HepG2 (cell line): ENCODE measurements at regions not wholly inside any gene's neighbourhood (a gene's known extent, or its start where the extent isn't known, plus 50 kb on each side); places are given as distances from the start of the nearest gene placed in this dataset.

Experiments
- ATAC-seq: fragments of 200-7000 bp; cut with Tn5 transposase; 3 replicates; pipeline ENCODE4 v1.9.1; 2020; ENCODE audit warnings: mild to moderate bottlenecking, moderate library complexity
- BruUV-seq: library from RNA; stranded (reverse); fragments of 400-500 nt; replicated peaks from 2 replicates; lab custom pipeline; 2021; lab: Mats Ljungman, UMichigan
- CTCF ChIA-PET: fragments of 300-600 bp; formaldehyde crosslinking; extraction: SDS; loops from one replicate; lab custom pipeline; 2021; ENCODE audit warnings: low total read pairs, inconsistent platforms, low intra/inter-chr PET ratio; lab: Yijun Ruan, JAX
- POLR2A ChIA-PET: fragments of 350-600 bp; sonication (Branson Sonifier 250); formaldehyde crosslinking; loops from one replicate; lab custom pipeline; 2020; ENCODE audit warnings: antibody characterized with exemption, inconsistent platforms; lab: Yijun Ruan, JAX
- DNase-seq: peaks from one replicate; pipeline ENCODE4 v3.0.0-alpha.2; 2015; ENCODE audit warnings: low spot score
- FAIRE-seq: peaks from 3 replicates; lab custom pipeline; 2011; peaks lifted over from hg19 to GRCh38; lab: Jason Lieb, UNC
- H2AFZ ChIP-seq: one replicate; pipeline ENCODE4 v1.6.1; 2011; ENCODE audit warnings: low read length, inconsistent platforms
- H3K27ac ChIP-seq: fragments of 300-600 bp; 3 replicates; pipeline ENCODE4 v1.8.0; 2011; ENCODE audit warnings: mixed run types, mild to moderate bottlenecking, mixed read lengths, low read length, inconsistent platforms; ENCODE audit not compliant: insufficient read depth; ENCODE audit errors: extremely low read length
- H3K27me3 ChIP-seq, 2 experiments: fragments of 200-600 bp in 1 of 2; 2 replicates in 1 of 2; 3 replicates in 1 of 2; pipeline versions ENCODE4 v1.6.0 to v1.8.0; 2011; ENCODE audit warnings: low read length in 2 of 2, mild to moderate bottlenecking in 2 of 2, moderate library complexity in 2 of 2, inconsistent platforms in 1 of 2; ENCODE audit not compliant: insufficient read depth in 2 of 2, control insufficient read depth in 1 of 2
- H3K36me3 ChIP-seq, 2 experiments: fragments of 200-600 bp in 1 of 2; replicated peaks in 1 of 2; 2 replicates in 1 of 2; 3 replicates in 1 of 2; pipeline versions ENCODE4 v1.5.1 to v1.8.0; 2011; ENCODE audit warnings: low read length in 2 of 2, inconsistent platforms in 1 of 2; ENCODE audit not compliant: insufficient read depth in 2 of 2, control insufficient read depth in 1 of 2
- H3K4me1 ChIP-seq: 2 replicates; pipeline ENCODE4 v1.5.1; 2012; ENCODE audit warnings: low read length, inconsistent platforms; ENCODE audit not compliant: insufficient read depth
- H3K4me2 ChIP-seq: 2 replicates; pipeline ENCODE4 v1.6.0; 2011; ENCODE audit warnings: low read depth, low read length, inconsistent platforms
- H3K4me3 ChIP-seq, 3 experiments: fragments of 200-600 bp in 1 of 3; sonication (generic), shearing (Covaris generic) in 1 of 3; replicated peaks in 1 of 3; 2 replicates each; pipeline ENCODE4 v1.5.1; 2011 to 2016; ENCODE audit warnings: low read length in 3 of 3, inconsistent platforms in 2 of 3, low read depth in 2 of 3, mild to moderate bottlenecking in 2 of 3, control low read depth in 1 of 3, mixed read lengths in 1 of 3; ENCODE audit not compliant: insufficient read depth in 1 of 3
- H3K79me2 ChIP-seq: one replicate; pipeline ENCODE4 v1.6.1; 2011; ENCODE audit warnings: low read length, inconsistent platforms; ENCODE audit not compliant: insufficient read depth
- H3K9ac ChIP-seq: 2 replicates; pipeline ENCODE4 v1.6.0; 2011; ENCODE audit warnings: mild to moderate bottlenecking, low read depth, low read length, inconsistent platforms; ENCODE audit not compliant: insufficient read depth
- H3K9me3 ChIP-seq: 2 replicates; pipeline ENCODE4 v1.5.1; 2012; ENCODE audit warnings: mild to moderate bottlenecking, low read length
- H4K20me1 ChIP-seq: 2 replicates; pipeline ENCODE4 v1.6.0; 2011; ENCODE audit warnings: inconsistent platforms, mild to moderate bottlenecking, low read length, moderate library complexity; ENCODE audit not compliant: insufficient read depth
- E2F2 ChIP-seq: sonication (generic); formaldehyde crosslinking; IDR thresholded peaks from 2 replicates; pipeline ENCODE4 v1.4.0; 2020; ENCODE audit warnings: missing genetic modification reagents, borderline replicate concordance
- ETV6 ChIP-seq: sonication (generic); formaldehyde crosslinking; conservative IDR thresholded peaks from 2 replicates; pipeline ENCODE4 v1.4.0; 2020; ENCODE audit warnings: missing genetic modification reagents
- FOXA1 ChIP-seq, 2 experiments: fragments of 450-650 bp in 1 of 2; sonication (generic) in 1 of 2; formaldehyde crosslinking in 1 of 2; IDR thresholded peaks; 2 replicates each; pipeline versions ENCODE4 v1.4.0 to v1.6.1; 2016 to 2020; ENCODE audit warnings: missing genetic modification reagents in 1 of 2
- HHEX ChIP-seq: IDR thresholded peaks from 2 replicates; pipeline ENCODE4 v1.6.1; 2016; ENCODE audit warnings: control low read depth
- PHF8 ChIP-seq: sonication (generic); formaldehyde crosslinking; IDR thresholded peaks from 2 replicates; pipeline ENCODE4 v1.5.0; 2020; ENCODE audit warnings: missing genetic modification reagents
- PLSCR1 ChIP-seq: sonication (generic); formaldehyde crosslinking; IDR thresholded peaks from 2 replicates; pipeline ENCODE4 v1.5.0; 2020; ENCODE audit warnings: missing genetic modification reagents, mild to moderate bottlenecking, borderline replicate concordance
- RBFOX2 ChIP-seq: fragments of 200-400 bp; formaldehyde crosslinking; IDR thresholded peaks from 2 replicates; pipeline ENCODE4 v1.6.1; 2017; ENCODE audit warnings: low read depth, mild to moderate bottlenecking, low read length
- SP140L ChIP-seq: sonication (generic); formaldehyde crosslinking; IDR thresholded peaks from 2 replicates; pipeline ENCODE4 v1.4.0; 2020; ENCODE audit warnings: missing genetic modification reagents, borderline replicate concordance
- TBL1XR1 ChIP-seq: fragments of 150-350 bp; IDR thresholded peaks from 2 replicates; pipeline ENCODE4 v1.6.1; 2014; ENCODE audit warnings: borderline replicate concordance, low read length; ENCODE audit not compliant: partially characterized antibody
- ZBTB20 ChIP-seq: sonication (generic); formaldehyde crosslinking; IDR thresholded peaks from 2 replicates; pipeline ENCODE4 v1.8.1; 2023; ENCODE audit warnings: missing genetic modification reagents, low read depth, mild to moderate bottlenecking, borderline replicate concordance
- ZKSCAN1 ChIP-seq: fragments of 150-350 bp; IDR thresholded peaks from 2 replicates; pipeline ENCODE4 v1.6.1; 2014; ENCODE audit warnings: low read length
- ZKSCAN8 ChIP-seq: IDR thresholded peaks from 2 replicates; pipeline ENCODE4 v1.6.1; 2016; ENCODE audit warnings: borderline replicate concordance, missing genetic modification reagents, missing compliant biosample characterization
- ZNF260 ChIP-seq: sonication (generic); formaldehyde crosslinking; IDR thresholded peaks from 2 replicates; pipeline ENCODE4 v1.4.0; 2020; ENCODE audit warnings: missing genetic modification reagents, low read depth, mild to moderate bottlenecking, borderline replicate concordance
- WGBS: methylation state at CpG from one replicate; pipeline ENCODE4 v1.1.6; 2017; ENCODE audit warnings: low lambda C conversion rate; 5-methylcytosine and 5-hydroxymethylcytosine counted together
- in situ Hi-C: cut with HindIII; loops from 2 replicates; pipeline ENCODE4 v1.10.0; 2017; ENCODE audit warnings: low pct_unique_long_range_greater_than_20kb; ENCODE audit not compliant: extremely low pct_ligation_motif_present
- intact Hi-C: fragments of 100-400 bp; cut with micrococcal nuclease; formaldehyde crosslinking; loops from one replicate; pipeline ENCODE4 v1.10.0; 2022; ENCODE audit not compliant: unreplicated experiment

GRCh38 chr9:71589612-71590011 lies 178.7 kb downstream of the CEMIP2 start (continued):
- no peak for TF ChIP-seq PLSCR1 (CRISPR knock-in tag)
- no peak for TF ChIP-seq HHEX (CRISPR knock-in tag)
- no peak for TF ChIP-seq FOXA1 (IDR thresholded peaks at IDR 0.05)
- TF ChIP-seq FOXA1 (CRISPR knock-in tag; IDR thresholded peaks at IDR 0.05): no peak
- no peak for TF ChIP-seq E2F2 (CRISPR knock-in tag)
- TF ChIP-seq ZKSCAN1: no peak
- TF ChIP-seq ETV6: no peak

- TF ChIP-seq ZBTB20 (no peak), ZKSCAN8 (CRISPR knock-in tag) (no peak), RBFOX2 (no peak), ZNF260 (CRISPR knock-in tag) (no peak), TBL1XR1 (no peak), PHF8 (no peak), SP140L (CRISPR knock-in tag) (no peak)
- Histone ChIP-seq H3K27ac (no peak overlapping the region), H4K20me1 (no peaks in the 10 kb centered on the region), H3K27me3 (peaks cover 0 to under 1% of the 10 kb centered on the region in 2 experiments; a peak in 2 of 5 replicates), H3K79me2 (no peaks in the 10 kb centered on the region), H3K4me2 (no peak overlapping the region), H3K9me3 (no peaks in the 10 kb centered on the region), H3K4me3 (no peak overlapping the region), H2AFZ (no peak overlapping the region), H3K36me3 (no peaks in the 10 kb centered on the region), H3K4me1 (peaks cover 15% of the 10 kb centered on the region), H3K9ac (no peak overlapping the region)
- FAIRE-seq (no peak), DNase-seq (no peak), ATAC-seq (no peak)
- CTCF ChIA-PET: no interaction called here
- in situ Hi-C loops: no loop called here
- WGBS: 21% methylated on average over 5 of the region's 5 CpGs
- BruUV-seq: no TSS peak
- POLR2A ChIA-PET: no interaction called here
- intact Hi-C loops: no loop called here
Measured at GRCh38 chr9:71587576-71588362, 180.5 kb downstream of the CEMIP2 start.
